ENCODE measurements at regions not wholly inside any gene's neighbourhood (a gene's known extent, or its start where the extent isn't known, plus 50 kb on each side); places are given as distances from the start of the nearest gene placed in this dataset.

GRCh38 chr15:69914960-69915359, 182.8 kb downstream of the TLE3 start:
- TF ChIP-seq CTCF (IDR thresholded peaks at IDR 0.05) (no peak), SIN3A (IDR thresholded peaks at IDR 0.05; ENCODE audit: borderline replicate concordance, insufficient read depth, low read depth, low read length) (no peak), REST (IDR thresholded peaks at IDR 0.05; ENCODE audit: insufficient read depth in 1 of 2, low read depth in 2 of 2, low read length in 1 of 2) (no peak)
